Stimulated activated CD4-positive, alpha-beta T cell treated with anti-CD3 and anti-CD28 coated beads, Interleukin-1b, Interleukin-23, amount 100 ng/mL, for 48 hours (primary cell): ENCODE measurements at regions not wholly inside any gene's neighbourhood (a gene's known extent, or its start where the extent isn't known, plus 50 kb on each side); places are given as distances from the start of the nearest gene placed in this dataset.
"Not testable (repeated sequence)": the region's sequence is repeated elsewhere in the genome, so short reads cannot be mapped to it uniquely, and the experiment has no call there.

Experiments used
- DNase-seq: peaks from one replicate; pipeline ENCODE4 v3.0.0-alpha.2; 2020

DNA sequence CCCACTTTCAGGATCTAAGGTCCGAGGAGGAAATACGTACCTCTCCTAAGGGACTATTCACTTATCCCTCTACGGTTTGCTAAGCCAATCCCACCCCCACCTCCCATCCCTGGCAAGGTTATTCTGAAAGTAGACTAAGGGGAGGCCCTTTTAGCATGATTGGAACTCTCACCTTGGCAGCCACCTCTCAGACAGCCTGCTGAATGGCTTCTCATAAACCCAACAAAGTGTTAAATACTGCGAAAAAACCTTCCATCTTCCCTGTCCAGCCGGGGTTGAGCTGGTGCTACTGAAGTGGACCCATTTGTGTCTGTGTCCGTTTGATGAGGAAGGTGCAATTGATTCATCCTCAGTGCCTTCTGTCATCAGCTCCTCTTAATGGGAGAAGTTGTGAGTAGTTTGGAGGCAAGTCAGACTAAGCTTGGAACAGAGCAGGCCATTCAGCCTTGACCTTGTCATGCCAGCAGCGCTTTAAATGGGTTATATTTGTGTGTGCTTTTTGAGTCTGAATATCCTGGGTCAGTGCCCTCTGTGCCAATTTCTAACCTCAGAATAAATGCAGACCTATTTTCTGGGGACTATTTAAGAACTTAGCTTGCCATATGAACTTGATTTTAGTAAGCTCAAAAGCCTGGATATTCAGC, 476.3 kb upstream of the ZNF608 start:
- no peak for DNase-seq

DNA sequence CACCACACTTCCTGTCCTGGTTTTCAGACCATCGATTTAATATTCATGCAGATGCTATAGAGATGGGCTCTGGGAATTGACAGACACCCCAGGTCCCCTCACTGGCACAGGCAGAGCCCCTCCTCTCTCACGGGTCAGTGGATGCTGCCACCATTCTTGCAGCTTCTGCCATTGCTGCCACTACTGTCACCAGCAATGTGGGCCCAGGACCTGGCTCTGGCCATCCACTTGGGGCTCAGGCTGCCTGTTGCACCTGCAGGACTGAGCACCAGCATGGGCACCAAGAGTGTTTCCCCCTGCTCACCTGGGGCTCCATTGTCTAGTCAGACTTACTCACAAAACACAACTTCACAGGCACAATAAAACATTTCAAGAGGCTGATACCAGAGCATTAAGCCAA, 479.0 kb upstream of the ZNF608 start:
- no peak for DNase-seq

DNA sequence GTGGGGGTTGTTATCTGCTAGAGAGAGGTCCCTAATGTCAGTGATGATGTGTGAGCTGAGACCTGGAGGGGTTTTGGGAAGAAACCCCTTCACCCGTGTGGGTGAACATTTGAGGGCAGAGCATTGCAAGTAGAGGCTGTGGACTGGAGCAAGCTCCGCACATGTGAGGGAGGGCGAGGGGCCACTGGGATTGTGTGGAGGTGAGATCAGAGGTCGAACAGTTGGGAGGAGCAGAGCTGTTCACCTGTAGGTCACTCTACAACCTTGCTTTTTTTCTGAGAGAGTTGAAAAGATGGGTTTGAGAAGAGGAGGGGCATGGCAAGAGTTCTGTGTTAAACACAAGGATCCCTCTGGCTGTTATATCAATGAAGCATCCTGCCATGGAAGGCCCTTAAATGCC, 480.4 kb upstream of the ZNF608 start:
- no peak for DNase-seq

DNA sequence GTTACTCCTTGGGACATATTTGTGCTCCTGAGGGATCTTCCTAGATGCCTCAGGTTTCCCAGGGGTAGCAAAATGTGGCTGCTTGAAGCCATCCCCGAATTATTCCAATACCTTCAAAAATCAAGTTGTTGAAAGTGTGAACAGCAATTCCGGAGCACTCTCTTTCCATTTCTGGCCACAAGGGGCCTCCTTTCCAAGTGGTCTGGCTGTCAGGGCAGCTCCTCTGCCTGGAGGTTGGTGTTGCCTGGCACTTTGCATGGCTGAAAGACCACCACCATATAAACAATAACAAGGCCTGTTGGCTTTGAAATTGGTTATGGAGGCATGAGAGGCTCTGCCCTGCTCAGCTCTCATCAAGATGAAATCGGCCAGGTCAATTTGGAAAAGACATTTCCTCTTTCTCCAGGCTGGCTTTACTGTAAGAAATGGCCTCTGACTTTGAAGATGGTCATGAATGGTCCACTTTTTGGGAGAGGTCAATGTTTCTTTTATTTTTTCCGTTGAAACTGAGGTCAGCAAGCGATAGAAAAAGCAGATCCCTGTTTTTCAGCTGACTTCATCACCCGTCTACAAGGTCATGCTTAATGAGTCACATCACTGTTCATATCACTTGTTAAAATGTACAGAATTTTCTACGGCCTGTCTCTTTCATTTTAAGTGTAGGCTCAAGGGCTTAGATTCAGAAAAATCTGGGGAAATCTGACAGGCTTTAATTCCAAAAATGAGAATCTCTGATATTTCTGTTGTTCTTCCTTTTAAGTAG, 481.1 kb upstream of the ZNF608 start:
- no peak for DNase-seq

DNA sequence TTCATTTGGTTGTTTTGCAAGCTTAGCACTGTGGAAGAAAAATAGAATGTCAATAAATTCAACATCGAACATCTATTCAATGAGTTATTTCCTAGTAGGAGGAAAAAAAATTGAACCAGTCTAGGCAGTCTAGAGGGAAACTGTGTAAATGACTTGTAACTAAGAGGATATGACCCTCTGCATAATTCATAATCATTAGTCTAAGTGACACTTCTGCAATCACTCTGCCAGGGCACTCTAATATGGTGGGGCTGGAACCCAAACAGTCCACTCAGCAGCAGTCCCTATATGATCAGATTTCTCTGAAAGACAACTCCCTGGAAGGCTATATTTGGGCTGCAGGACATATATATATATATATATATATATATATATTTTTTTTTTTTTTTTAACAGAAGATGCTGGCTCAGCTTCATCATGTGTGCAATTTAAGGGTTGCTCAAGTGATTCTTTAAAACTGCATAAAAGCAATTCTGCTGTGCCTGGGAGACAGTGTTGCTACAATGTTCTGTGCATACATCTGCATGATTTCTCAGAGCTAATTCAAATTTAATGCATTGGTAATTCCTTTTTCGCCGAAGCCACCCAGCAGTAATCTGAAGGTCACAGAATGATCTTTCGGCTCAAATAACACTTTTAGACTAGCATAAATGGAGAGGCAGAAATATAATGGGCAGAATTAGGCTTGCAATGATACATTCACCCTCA, 482.1 kb upstream of the ZNF608 start:
- no peak for DNase-seq

DNA sequence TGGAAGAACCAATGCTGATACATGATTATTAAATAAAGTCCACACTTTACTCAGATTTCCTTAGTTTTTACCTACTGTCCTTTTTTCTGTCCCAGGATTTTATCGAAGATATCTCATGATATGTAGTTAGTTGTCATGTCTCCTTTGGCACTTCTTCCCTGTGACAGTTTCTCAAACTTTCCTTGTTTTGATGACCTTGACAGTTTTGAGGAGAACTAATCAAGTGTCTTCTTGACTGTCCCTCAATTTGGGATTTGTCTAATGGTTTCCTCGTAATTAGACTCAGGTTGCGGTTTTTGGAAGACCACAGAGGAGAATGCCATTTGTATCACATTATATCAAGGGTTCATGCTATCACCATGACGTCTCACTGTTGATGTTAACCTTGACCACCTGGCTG, 483.1 kb upstream of the ZNF608 start:
- no peak for DNase-seq

DNA sequence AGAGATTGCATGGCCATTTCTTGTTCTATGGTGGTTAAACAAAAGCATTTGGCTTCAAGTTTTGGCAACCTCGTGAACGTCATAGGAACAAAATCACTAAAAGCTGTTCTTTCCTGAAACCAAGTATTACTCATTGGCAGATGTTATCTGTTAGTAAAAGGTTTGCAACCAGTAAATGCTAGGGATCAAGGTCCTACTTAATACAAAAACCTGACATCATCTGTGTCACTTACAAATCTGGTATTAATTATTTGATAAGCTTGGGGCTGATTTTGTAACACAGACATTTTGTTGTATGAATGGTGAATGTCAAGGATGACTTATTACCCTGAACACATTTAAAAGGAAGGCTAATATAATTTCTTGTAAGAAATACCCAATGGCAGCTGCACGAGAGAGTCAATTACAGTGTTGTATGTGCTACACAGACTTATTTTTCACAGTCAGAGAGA, 486.4 kb upstream of the ZNF608 start:
- no peak for DNase-seq

DNA sequence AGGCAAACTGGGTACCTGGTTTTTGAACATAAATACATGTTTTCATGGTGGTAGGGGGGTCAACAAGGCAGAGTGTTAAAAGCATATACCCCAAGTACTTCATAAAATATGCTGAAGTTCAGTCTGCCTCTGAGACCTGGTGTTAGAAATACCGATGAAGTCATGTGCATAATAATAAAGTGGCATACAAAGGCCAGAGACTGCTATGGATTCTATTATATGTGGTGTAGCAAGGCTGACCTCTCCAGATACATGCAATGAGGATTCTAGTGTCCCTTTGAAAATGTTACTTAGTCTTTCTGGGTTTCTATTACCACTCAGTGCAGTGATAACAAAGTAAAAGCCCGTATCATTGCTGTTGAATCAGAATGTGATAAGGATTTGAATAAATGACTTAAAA, 487.5 kb upstream of the ZNF608 start:
- no peak for DNase-seq

DNA sequence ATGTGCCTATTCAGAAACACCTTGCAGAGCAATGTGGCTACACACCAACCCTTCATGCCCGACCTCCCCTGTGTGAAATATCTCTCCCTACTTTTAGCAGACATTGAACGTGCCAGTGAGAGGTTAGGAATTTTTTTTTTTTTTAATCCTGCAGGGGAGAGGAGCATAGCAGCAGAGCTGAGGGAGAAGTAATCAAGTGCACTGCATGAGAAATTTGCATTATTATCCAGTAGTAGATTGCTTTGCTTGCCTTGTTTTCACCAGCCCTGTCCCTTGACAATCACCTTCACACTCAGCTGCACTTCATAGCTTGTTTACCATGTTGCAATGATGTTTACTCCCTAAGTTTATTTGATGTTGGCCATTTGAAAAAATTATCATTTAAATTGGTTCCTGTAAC, 489.6 kb upstream of the ZNF608 start:
- no peak for DNase-seq

DNA sequence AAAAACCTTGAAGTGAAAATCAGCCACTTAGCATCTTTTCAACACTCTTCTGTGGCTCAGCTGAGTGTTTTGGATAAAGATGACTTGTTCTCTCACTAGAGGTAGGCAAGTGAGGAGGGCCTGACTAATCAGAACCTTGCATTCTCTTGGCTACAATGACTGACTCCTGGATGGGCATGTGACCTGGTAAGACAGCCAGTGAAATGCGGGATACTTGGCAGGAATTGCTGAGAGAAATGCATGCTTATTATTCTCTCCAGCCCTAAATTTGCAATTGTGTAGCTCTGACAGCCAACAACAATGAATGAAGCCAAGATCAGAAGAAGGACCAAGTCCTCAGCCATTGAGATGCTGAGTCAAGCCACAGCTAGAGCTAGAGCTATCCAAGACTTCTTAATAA, 490.5 kb upstream of the ZNF608 start:
- DNase-seq: no peak

DNA sequence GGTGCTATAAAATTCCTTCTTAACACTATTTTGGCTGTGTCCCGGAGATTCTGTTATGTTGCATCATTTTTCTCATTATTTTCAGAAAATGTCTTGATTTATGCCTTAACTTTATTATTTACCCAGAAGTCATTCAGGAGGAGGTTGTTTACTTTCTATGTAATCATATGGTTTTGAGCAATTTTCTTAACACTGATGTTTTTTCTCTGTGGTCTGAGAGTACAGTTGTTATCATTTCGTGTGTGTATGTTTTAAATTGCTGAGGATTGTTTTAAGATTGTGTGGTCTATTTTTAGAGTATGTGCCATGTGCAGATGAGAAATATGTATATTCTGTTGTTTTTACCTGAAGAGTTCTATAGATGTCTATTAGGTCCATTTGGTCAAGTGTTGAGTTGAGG, 498.1 kb upstream of the ZNF608 start:
- no peak for DNase-seq

DNA sequence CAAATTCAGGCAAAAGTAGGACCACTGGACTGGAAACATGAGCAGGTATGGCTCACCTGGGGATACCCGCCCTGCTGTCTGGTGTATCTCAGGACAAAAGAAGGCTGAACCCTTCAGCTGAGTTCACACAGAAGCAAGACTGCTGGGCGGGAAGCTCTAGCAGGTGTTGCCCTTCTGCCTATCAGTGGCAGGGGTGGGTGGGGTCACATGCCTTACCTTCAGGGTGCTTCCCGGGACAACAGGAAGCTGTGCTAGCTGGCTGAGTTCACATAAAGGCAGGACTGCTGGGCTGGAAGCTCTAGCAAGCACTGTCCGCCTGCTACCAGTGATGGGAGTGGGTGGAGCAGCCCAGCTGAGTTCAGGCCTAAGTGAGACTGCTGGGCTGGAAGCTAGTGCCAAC, 498.8 kb upstream of the ZNF608 start:
- DNase-seq: no peak

DNA sequence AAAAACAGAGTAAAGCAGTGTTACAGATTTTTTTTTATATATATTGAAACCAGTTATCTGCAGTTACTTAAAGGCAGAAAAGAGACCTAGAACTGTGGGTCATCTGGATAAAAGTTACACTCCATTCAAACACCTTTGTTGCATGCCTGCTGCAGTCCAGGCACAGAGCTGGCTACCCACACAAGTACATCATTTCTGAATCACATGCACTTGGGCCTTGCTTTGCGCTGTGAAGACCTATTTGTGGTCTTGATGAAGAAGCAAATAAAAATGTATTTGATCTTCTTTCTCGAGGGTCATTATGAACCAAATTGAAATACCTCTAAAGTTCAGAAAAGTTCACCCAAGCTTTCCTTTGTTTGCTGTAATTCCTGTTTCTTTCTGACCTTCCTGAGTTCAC, 503.0 kb upstream of the ZNF608 start:
- DNase-seq: no peak

DNA sequence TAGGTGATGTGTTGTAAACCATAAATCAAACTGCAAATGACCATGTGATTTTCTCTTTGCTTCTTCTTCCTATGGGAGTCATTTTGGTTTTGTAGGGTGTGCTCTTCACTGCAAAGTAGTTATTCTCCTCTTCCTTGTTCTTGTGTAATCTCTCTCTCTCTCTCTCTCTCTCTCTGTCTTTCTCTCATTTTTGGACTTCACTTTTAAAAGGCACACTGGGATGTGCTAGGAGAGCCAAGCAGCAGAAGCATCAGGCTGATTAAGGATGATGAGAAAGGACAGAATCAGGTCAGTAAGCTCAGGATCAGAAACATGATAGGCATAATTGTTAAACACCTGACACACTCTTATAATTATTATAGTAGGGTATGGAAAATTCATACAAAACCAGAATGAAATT, 505.3 kb upstream of the ZNF608 start:
- no peak for DNase-seq

DNA sequence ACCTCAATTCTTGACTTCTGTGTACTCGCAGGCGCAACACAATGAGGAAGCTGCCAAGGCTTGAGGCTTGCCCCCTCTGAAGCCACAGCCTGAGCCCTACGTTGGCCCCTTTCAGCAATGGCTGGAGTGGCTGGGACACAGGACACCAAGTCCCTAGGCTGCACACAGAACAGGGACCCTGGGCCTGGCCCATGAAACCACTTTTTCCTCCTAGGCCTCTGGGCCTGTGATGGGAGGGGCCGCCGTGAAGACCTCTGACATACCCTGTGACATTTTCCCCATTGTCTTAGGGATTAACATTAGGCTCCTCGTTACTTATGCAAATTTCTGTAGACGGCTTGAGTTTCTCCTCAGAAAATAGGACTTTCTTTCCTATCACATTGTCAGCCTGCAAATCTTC, 507.2 kb upstream of the ZNF608 start:
- not testable (repeated sequence) for DNase-seq

DNA sequence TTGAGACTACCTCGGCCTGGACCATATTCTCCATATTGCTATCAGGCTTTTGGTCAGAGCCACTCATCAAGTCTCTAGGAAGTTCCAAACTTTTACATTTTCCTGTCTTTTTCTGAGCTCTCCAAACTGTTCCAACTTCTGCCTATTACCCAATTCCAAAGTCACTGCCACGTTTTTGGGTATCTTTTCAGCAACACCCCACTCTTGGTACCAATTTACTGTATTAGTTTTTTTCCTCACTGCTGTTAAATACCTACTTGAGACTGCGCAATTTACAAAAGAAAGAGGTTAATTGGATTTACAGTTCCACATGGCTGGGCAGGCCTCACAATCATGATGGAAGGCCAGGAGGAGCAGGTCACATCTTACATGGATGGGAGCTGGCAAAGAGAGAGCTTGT, 507.8 kb upstream of the ZNF608 start:
- DNase-seq: no peak

DNA sequence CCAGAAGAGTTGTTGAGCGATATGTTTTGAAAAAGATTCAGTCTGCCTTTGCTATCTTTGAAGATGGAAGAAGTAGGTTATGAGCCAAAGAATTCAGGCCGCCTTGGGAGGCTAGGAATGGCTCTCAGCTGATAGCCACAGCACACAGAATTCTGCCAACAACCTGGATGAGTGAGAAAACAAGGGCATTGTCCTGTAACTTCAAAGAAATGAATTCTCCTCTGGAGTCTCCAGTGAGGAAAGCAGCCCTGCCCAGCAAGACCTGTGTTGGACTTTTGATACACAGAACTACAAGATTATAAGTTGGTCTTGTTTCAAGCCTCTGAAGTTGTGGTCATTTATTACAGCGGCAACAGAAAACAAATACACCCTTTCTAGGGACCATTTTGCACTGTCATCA, 509.9 kb upstream of the ZNF608 start:
- no peak for DNase-seq

DNA sequence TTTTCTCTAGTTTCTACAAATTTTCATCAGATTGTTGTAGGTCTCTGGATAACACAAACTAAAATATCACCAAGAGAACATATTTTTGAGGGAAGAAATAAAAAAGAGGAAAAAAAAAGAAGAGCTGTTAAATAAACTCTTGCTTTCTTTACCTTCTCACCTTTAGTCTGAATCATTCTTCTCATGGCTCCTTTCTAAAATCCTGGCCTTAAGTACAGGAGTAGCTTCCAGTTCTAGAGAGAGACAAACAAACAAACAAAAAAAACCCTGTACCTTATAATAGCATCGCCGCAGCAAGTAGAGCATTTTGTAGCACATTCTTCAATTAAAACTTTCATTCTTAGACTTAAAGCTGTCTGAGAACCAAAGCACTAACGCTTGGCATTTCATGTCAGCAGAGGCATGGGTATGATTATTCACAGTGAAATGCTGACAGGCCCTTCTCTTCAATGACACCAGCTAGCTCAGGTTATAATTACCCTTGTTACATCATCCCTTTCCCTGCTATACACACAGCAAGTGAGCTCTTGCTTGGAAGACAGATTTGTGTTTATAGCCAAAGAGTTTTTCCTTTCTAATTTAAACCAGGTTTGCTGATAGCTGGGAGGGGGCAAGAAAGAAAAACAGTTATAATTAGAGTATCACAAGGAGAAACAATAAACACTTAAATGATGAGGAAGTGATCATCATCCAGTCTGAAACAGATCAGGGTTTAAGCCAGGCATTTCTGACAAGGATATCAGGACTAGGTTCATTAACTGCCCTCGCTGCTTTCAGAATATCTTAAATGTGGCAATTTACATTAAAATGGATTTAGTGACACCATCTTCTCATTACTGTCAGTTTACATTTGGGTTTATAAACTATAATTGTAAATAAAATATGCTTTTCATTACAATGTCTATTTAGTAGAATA, 510.9 kb upstream of the ZNF608 start:
- DNase-seq: no peak

DNA sequence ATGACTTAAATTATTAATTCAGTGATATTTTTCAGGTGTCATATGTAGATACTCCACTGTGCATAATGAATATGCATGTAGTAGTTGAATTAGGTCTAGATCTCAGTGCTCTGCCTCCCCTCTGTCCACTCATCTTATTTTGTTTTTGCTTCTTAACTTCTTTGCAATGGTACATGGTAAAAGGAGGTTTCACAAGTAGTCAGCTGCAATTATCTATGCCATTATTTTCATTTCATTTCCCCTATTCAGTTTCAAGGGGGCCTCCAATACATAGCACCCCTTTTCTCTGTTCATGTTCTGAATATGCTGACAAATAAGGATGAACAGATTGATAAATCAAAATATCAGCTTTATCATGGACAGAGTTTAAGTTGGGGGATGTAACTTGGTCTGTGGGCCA, 511.6 kb upstream of the ZNF608 start:
- no peak for DNase-seq

DNA sequence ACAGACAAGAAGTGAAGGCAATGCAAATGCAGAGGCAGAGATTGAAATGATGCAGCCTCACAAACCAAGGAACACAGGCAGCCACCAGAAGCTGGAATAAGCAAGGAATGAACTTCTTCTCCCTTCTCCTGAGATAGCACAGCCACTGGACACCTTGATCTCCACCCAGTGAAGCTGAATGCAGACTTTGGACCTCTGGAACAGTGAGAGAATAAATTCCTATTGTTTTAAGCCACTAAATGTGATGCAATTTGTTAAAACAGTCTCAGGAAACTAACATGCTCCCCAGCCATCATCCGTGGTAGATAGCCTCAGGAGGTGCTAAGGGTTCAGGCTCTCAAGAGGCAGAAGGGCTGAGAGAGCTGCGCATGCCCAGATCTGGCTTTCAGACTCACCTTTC, 512.2 kb upstream of the ZNF608 start:
- DNase-seq: no peak

DNA sequence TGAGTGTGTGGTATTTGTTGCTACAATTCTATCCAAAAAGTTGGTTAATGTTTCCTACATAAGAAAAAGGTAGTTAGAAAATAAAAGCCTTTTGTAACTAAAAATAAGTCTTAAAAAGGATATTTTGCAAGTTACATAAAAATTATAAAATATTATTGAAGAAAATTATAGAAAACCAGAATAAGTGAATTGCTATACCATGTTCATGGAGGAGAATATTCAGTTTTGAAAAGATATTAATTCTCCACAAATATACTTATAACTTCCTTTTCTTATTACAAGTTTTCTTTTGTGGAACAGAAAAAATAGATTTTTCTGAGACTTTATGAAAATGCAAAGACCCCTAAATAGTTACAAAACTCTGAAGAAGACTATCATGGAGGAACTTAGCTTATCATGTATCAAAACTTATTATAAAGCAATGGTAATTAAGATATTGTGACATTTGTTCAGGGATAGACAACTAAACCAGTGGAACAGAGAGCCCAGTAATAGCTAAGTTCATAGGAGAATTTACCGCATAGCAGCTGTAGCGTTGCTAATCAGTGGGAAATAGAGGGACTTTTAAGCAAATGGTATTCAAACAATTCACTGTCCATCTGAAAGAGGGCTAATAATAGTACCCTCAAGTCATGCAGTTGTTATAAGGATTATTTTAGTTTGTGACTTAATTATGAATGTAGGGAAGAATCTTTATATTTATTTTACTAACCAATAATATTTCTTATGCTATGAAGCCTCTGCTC, 515.2 kb upstream of the ZNF608 start:
- DNase-seq: no peak

DNA sequence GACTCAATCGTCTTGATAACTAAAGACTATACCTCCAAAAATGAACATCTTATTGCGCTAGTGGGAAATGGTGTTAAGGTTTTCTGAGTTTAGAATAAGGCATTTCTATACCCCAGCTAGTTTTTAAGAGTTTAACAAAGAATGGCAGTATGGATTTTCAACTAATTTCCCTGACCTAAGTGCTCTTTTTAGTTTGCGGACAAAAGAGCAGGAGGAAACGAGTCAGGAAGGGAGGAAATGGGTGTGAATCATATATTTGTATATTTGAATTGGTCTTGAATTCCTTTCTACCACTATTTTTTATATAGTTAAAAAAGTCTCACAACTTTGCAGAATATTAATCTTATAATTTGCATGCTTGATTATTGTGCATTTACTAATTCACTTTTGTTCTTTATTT, 516.3 kb upstream of the ZNF608 start:
- DNase-seq: no peak
